ENCODE measurements at regions not wholly inside any gene's neighbourhood (a gene's known extent, or its start where the extent isn't known, plus 50 kb on each side); places are given as distances from the start of the nearest gene placed in this dataset.

DNA sequence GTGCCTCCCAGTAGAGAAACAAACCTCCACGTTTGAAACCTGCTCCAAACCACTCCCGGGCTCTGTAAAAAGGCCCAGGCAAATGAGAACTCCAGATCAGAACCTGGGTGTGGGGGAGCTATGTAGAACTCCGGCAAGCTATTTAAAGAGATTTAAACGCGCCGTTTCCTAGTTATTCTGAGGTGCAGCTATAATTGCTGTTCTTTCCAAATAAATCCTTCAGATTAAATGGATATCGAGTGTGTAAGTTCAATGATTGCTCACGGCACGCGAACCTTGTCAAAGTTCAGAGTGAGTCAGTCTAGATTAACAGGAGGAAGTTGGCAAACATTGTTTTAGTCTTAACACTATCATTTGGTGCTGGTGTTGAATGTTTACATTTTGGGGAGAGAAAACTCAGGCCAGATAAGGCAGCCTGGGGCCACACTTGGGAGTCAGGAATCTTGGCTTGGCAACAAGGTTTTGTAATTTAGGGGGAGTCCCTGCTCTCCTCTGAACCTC lies 92.9 kb upstream of the SALL1 start (continued):
- TF ChIP-seq, protein P1, sequence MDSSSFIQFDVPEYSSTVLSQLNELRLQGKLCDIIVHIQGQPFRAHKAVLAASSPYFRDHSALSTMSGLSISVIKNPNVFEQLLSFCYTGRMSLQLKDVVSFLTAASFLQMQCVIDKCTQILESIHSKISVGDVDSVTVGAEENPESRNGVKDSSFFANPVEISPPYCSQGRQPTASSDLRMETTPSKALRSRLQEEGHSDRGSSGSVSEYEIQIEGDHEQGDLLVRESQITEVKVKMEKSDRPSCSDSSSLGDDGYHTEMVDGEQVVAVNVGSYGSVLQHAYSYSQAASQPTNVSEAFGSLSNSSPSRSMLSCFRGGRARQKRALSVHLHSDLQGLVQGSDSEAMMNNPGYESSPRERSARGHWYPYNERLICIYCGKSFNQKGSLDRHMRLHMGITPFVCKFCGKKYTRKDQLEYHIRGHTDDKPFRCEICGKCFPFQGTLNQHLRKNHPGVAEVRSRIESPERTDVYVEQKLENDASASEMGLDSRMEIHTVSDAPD (CRISPR knock-in tag; IDR thresholded peaks at IDR 0.05), result peak; percentile 72; the same call in 1 of the 2 replicates
- TF ChIP-seq HBP1 (CRISPR knock-in tag; IDR thresholded peaks at IDR 0.05; ENCODE audit: low read depth) (no peak), NR2F1 (CRISPR knock-in tag; IDR thresholded peaks at IDR 0.05) (peak; percentile 46 to 50; a peak in 2 of 4 replicates), ZNF772 (CRISPR knock-in tag; IDR thresholded peaks at IDR 0.05) (no peak), IKZF4 (CRISPR knock-in tag; IDR thresholded peaks at IDR 0.05; ENCODE audit: borderline replicate concordance, low read depth, not compliant biosample characterization) (no peak), XRCC5 (optimal IDR thresholded peaks at IDR 0.05; ENCODE audit: low read length) (no peak), ZNF629 (CRISPR knock-in tag; conservative IDR thresholded peaks at IDR 0.05) (peak; percentile 60; the same call in 1 of the 2 replicates), ZNF251 (CRISPR knock-in tag; IDR thresholded peaks at IDR 0.05) (no peak), ZNF160 (CRISPR knock-in tag; IDR thresholded peaks at IDR 0.05) (no peak), ZNF83 (CRISPR knock-in tag; IDR thresholded peaks at IDR 0.05; ENCODE audit: borderline replicate concordance) (no peak), ZNF710 (CRISPR knock-in tag; IDR thresholded peaks at IDR 0.05; ENCODE audit: borderline replicate concordance) (no peak), ISL2 (CRISPR knock-in tag; IDR thresholded peaks at IDR 0.05) (peak; percentile 89), ZNF841 (CRISPR knock-in tag; IDR thresholded peaks at IDR 0.05; ENCODE audit: borderline replicate concordance) (no peak), SKI (IDR thresholded peaks at IDR 0.05; ENCODE audit: partially characterized antibody) (no peak), KLF11 (CRISPR knock-in tag; IDR thresholded peaks at IDR 0.05) (no peak), TRIM24 (CRISPR knock-in tag; IDR thresholded peaks at IDR 0.05) (no peak), NR2F2 (IDR thresholded peaks at IDR 0.05; ENCODE audit: borderline replicate concordance, low read depth) (peak; percentile 77), RBAK (CRISPR knock-in tag; IDR thresholded peaks at IDR 0.05) (no peak), ZFY (CRISPR knock-in tag; IDR thresholded peaks at IDR 0.05) (no peak), NFYB (CRISPR knock-in tag; IDR thresholded peaks at IDR 0.05) (no peak), THAP7 (CRISPR knock-in tag; IDR thresholded peaks at IDR 0.05) (no peak), TEAD3 (CRISPR knock-in tag; optimal IDR thresholded peaks at IDR 0.05; ENCODE audit: borderline replicate concordance) (peak; percentile 56)
- TF ChIP-seq, protein P2, sequence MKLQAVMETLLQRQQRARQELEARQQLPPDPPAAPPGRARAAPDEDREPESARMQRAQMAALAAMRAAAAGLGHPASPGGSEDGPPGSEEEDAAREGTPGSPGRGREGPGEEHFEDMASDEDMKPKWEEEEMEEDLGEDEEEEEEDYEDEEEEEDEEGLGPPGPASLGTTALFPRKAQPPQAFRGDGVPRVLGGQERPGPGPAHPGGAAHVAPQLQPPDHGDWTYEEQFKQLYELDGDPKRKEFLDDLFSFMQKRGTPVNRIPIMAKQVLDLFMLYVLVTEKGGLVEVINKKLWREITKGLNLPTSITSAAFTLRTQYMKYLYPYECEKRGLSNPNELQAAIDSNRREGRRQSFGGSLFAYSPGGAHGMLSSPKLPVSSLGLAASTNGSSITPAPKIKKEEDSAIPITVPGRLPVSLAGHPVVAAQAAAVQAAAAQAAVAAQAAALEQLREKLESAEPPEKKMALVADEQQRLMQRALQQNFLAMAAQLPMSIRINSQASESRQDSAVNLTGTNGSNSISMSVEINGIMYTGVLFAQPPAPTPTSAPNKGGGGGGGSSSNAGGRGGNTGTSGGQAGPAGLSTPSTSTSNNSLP (IDR thresholded peaks at IDR 0.05; ENCODE audit: low read depth, low read length), result peak; percentile 98
- TF ChIP-seq, protein P3, sequence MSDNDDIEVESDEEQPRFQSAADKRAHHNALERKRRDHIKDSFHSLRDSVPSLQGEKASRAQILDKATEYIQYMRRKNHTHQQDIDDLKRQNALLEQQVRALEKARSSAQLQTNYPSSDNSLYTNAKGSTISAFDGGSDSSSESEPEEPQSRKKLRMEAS (IDR thresholded peaks at IDR 0.05), result no peak
